GM12892 (cell line): ENCODE measurements at regions not wholly inside any gene's neighbourhood (a gene's known extent, or its start where the extent isn't known, plus 50 kb on each side); places are given as distances from the start of the nearest gene placed in this dataset.

Experiments
- POLR2A ChIP-seq: IDR thresholded peaks from 2 replicates; pipeline ENCODE4 v1.6.1; 2011; ENCODE audit warnings: low read depth, low read length, control low read depth
- POLR2AphosphoS5 ChIP-seq: IDR thresholded peaks from 2 replicates; pipeline ENCODE4 v1.6.1; 2011; ENCODE audit warnings: low read depth, low read length, control low read depth
- TAF1 ChIP-seq: IDR thresholded peaks from 2 replicates; pipeline ENCODE4 v1.6.1; 2011; ENCODE audit warnings: low read depth, mild to moderate bottlenecking, control low read depth, low read length, borderline replicate concordance

- TF ChIP-seq TAF1: no peak
- TF ChIP-seq POLR2AphosphoS5: no peak
- no peak for TF ChIP-seq POLR2A
Measured at GRCh38 chr22:49349841-49350381, 477.8 kb downstream of the BRD1 start.
